HEK293 (cell line): ENCODE measurements at regions not wholly inside any gene's neighbourhood (a gene's known extent, or its start where the extent isn't known, plus 50 kb on each side); places are given as distances from the start of the nearest gene placed in this dataset.

Source experiments
- GFI1B ChIP-seq: fragments of 450-650 bp; formaldehyde crosslinking; IDR thresholded peaks from 2 replicates; pipeline ENCODE4 v1.5.1; 2016; ENCODE audit warnings: missing biosample characterization, missing genetic modification characterization
- KLF9 ChIP-seq: fragments of 450-650 bp; formaldehyde crosslinking; IDR thresholded peaks from 2 replicates; pipeline ENCODE4 v1.5.1; 2016; ENCODE audit warnings: missing biosample characterization, missing genetic modification characterization, low read depth
- ZBTB21 ChIP-seq: fragments of 450-650 bp; formaldehyde crosslinking; IDR thresholded peaks from 2 replicates; pipeline ENCODE4 v1.5.1; 2017; ENCODE audit warnings: missing biosample characterization, missing genetic modification characterization
- ZNF37A ChIP-seq: fragments of 450-650 bp; IDR thresholded peaks from 2 replicates; pipeline ENCODE4 v1.5.1; 2018; ENCODE audit warnings: missing biosample characterization, missing genetic modification characterization
- TF ChIP-seq, protein P1 (sequence below): fragments of 450-650 bp; formaldehyde crosslinking; IDR thresholded peaks from 2 replicates; pipeline ENCODE4 v1.5.1; 2016; ENCODE audit warnings: missing biosample characterization, missing genetic modification characterization

DNA sequence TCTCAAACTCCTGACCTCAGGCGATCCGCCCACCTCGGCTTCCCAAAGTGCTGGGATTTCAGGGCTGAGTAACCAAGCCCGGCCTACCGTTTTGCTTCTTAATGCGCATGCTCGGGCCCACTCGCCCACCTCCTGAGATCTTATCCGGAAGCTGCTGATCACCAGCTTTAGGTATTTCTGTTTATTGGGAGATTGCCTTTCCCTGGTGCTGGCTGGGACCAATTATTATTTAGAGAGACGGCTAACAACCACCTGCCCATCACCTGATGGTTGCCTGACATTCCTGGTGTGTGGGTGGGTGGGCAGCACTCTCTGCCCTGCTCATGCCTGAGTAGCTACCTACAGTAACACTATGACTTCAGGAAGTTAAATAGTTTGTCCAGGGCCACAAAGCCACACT, 56.3 kb upstream of the ZNF532 start:
- TF ChIP-seq ZNF37A (no peak), GFI1B (no peak), ZBTB21 (tag by site-specific recombination) (no peak), KLF9 (tag by site-specific recombination) (no peak)
- TF ChIP-seq, protein P1, sequence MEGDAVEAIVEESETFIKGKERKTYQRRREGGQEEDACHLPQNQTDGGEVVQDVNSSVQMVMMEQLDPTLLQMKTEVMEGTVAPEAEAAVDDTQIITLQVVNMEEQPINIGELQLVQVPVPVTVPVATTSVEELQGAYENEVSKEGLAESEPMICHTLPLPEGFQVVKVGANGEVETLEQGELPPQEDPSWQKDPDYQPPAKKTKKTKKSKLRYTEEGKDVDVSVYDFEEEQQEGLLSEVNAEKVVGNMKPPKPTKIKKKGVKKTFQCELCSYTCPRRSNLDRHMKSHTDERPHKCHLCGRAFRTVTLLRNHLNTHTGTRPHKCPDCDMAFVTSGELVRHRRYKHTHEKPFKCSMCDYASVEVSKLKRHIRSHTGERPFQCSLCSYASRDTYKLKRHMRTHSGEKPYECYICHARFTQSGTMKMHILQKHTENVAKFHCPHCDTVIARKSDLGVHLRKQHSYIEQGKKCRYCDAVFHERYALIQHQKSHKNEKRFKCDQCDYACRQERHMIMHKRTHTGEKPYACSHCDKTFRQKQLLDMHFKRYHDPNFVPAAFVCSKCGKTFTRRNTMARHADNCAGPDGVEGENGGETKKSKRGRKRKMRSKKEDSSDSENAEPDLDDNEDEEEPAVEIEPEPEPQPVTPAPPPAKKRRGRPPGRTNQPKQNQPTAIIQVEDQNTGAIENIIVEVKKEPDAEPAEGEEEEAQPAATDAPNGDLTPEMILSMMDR, result no peak
